ENCODE measurements at regions not wholly inside any gene's neighbourhood (a gene's known extent, or its start where the extent isn't known, plus 50 kb on each side); places are given as distances from the start of the nearest gene placed in this dataset.
A peak's percentile ranks its signal among the peaks of the same experiment; 100 is the strongest.

GRCh38 chr5:1669276-1670155 lies 130.1 kb downstream of the MRPL36 start:
- no peak for DNase-seq (ENCODE audit: low read depth in 1 of 2, low spot score in 1 of 2)

DNA sequence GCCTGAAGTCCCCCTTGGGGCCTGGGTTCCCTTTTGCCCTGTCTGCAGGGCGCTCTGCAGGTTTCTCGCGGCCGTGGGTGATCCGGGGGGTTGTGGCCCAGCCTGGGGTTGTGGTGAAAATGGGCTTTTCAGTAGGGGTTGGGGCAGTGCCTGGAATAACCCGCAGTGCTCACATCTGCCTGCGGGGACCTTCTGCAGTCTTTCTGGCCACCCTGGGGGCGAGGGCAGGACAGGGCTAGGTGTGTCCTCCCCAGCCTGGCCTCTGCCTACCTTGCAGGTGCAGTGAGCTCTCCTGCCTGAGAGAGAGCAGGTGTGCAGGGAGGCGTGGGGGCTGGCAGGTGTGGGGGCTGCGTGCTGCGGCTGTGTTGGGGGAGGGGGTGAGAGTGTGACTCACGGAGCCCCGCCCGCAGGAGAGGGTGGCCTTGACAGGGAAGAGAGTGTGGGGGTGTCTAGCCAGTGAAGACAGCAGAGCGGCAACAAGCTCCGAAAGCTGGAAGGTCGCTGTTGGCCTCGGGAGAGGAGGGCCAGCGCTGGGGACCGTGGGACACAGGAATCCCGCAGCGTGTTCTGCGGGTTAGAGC lies 131.4 kb downstream of the MRPL36 start:
- no peak for DNase-seq (ENCODE audit: low read depth in 1 of 2, low spot score in 1 of 2)

DNA sequence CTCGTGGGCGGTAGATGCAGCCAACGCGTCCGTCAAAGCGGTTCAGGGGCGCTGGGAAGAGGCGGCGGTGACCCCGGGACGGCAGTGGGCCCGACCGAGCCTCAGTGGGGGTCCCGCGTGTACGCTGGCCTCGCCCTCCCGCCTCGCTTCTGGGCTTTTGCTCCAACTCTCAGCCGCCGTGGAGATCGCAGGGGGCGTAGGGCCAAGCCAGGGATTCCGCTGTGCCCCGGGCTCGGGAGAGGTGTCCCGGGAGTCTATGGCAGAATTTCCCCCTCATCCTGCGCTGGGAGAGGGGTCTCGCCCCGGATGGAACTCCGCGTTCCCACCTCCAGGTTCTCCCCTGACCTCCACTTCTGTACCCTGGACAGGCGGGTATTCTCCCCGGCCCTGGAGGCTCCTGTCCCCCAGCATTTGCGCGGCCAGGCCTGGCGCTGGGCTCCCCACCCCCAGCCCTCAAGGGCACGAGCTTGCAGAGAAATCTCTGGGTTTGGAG lies 131.9 kb downstream of the MRPL36 start:
- no peak for DNase-seq (ENCODE audit: low read depth in 1 of 2, low spot score in 1 of 2)

DNA sequence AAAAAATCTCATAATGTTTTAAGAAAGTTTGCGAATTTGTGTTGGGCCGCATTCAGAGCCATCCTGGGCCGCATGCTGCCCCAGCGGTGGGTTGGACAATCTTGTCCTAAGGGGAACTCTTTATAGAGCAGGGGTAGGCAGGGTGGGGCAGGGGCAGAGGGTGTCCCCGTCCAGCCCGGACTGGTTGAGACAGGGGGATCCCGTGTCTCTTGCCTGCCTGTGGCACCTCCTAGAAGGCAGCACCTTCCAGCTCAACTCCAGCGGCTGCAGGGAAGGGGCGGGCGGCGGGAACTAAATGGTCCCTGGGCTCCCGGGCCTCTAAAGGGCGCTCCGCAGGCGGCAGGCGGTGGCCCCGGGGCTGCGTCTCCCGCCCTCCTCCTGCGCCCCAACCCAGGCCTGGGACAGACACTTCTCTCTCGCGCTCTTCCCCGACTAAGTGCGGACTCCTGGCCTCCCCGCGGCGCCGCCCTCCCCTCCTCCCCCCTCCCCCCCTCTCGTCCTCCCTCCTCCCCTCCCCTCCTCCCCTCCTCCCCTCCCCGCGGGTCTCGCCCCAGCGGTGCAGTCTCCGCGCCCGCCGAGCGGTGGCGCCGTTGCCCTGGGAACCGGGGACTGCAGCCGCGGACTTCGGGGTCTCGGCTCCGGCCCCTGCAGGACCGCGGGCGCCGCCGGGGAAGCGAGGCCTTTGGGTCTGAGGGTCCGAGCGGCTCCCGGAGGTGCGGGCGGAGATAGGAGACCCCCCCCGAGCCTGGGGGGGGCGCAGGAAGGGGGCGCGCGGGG lies 132.6 kb downstream of the MRPL36 start:
- peak in 1 of 2 donors; percentile 28 for DNase-seq (ENCODE audit: low read depth in 1 of 2, low spot score in 1 of 2)

GRCh38 chr5:1666221-1666620 lies 133.4 kb downstream of the MRPL36 start:
- no peak for DNase-seq (ENCODE audit: low read depth in 1 of 2, low spot score in 1 of 2)

DNA sequence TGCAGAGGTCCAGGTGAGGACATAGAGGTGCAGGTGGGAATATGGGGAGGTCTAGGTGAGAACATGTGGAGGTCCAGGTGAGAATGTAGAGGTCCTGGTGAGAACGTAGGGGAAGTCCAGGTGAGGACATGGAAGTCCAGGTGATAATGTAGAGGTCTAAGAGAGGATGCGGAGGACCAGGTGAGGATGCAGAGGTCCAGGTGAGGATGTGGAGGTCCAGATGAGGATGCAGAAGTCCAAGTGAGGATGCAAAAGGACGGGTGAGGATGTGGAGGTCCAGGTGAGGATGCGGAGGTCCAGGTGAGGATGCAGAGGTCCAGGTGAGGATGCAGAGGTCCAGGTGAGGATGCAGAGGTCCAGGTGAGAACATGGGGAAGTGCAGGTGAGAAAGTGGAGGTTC lies 133.8 kb downstream of the MRPL36 start:
- DNase-seq (ENCODE audit: low read depth in 1 of 2, low spot score in 1 of 2), result no peak

DNA sequence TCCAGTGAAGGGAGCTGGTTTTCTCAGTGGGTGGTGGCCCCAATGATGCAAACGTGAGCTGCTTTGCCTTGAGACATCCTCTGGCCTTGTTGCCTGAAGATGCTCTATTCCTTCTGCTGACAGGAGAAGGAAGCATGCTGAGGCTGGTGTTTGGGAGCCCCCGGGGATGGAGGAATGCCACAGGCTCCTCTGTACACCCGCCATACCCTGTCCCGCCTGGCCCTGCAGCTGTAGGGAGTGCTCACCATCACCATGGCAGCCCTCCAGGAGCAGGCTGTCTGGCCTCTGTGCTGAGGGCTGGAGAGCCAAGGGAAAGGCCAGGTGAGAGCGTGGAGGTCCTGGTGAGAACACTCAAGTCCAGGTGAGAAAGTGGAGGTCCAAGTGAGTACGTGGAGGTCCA lies 134.4 kb downstream of the MRPL36 start:
- DNase-seq (ENCODE audit: low read depth in 1 of 2, low spot score in 1 of 2), result no peak

GRCh38 chr5:1663186-1663585 lies 136.5 kb downstream of the MRPL36 start:
- DNase-seq (ENCODE audit: low read depth in 1 of 2, low spot score in 1 of 2), result no peak

GRCh38 chr5:1662559-1663085 lies 137.0 kb downstream of the MRPL36 start:
- DNase-seq (ENCODE audit: low read depth in 1 of 2, low spot score in 1 of 2), result no peak

DNA sequence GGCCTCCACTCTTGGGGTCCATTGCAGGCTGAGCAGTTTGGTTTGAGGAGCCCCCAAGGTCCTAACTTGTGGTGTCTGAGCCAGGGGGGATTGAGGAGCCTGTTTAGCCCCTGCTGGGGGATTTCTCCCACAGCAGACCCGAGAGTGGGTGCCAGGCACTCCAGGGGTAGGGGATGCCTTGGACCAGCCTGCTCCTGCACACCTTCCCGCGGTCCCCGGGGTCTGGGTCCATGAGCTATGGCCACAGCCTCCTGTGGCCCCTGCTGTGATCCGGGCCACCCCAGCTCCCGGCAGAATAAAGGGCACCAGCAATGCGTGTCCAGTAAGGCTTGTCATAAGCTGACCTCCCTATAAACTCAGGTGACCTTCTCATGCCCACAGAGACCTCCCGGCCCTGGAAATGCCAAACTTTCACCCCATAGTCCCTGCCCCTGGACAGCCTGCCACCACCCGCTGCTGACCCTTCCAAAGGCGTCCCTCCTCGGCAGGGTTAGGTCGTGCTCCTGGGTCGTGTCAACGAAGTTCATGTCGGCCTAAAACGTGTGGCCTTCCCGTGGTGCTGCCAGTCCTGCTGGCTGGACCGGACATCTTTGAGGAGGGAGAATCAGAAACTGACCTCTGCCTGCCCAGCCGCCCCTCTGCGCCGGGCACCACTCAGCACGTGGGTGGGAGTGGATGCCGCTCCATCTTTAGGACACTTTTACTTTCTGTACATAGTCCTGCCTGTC lies 137.6 kb downstream of the MRPL36 start:
- DNase-seq (ENCODE audit: low read depth in 1 of 2, low spot score in 1 of 2), result no peak

GRCh38 chr5:1661311-1661710 lies 137.6 kb upstream of the LPCAT1 start:
- no peak for DNase-seq (ENCODE audit: low read depth in 1 of 2, low spot score in 1 of 2)

DNA sequence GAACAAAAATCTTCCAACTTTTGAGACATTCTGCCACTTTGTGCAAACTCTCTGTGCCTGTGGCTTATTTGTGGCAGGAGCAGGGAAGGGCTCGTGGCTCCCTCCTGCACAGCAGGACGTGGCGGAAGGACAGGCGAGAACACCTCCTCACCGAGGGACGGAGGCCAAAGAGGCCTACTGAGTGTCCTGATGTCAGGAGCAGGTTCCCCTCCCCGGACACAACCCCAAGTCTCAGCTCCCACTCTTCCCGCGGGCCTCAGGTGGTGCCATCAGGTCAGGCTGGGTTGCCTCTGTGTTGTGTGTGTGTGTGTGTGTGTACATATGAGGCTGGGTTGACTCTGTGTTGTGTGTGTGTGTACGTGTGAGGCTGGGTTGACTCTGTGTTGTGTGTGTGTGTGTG lies 136.8 kb upstream of the LPCAT1 start:
- DNase-seq (ENCODE audit: low read depth in 1 of 2, low spot score in 1 of 2), result no peak

- no peak for DNase-seq (ENCODE audit: low read depth in 1 of 2, low spot score in 1 of 2)
These were observed 136.2 kb upstream of the LPCAT1 start for GRCh38 chr5:1660001-1660400.

DNA sequence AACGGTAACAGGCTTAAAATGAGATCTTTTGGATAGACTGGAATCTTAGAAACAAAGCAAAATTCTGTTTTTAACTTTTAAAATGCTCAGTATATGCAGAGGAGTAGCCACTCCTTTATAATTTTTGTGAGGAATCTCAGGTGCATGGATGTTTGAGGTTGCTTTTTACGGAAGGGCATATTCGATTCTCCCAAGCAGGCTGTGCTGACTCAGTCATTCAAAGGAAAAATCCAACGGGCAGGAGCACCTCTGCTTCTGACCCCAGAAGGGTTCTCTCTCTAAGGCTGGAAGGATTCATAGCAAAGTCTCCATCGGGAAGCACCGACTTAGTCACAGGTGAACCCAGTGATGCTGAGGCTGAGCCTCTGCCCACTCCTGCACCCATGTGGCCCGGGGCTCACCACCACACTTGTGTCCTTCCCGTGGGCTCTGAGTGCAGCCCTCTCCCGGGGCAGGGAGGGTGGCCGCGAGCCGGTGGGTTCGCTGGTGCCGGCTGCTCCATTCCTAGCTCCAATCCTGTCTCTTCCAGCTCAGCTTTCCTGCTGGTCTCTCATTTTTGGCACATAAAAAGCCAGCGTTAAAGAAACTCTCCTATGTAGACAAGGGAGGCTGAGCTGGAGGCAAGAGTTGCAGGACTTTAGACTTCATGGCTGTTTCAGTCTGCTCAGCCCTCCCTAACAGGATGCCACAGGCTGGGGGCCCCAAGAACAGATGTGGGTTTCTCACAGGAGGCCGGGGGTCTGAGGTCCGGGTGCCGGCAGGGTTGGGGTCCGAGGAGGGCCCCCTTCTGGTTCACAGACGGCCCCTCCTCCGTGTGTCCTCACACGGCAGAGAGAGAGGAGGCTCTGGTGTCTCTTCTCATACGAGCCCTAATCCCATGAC lies 135.6 kb upstream of the LPCAT1 start:
- DNase-seq (ENCODE audit: low read depth in 1 of 2, low spot score in 1 of 2), result no peak

GRCh38 chr5:1658665-1659064 lies 134.9 kb upstream of the LPCAT1 start:
- DNase-seq (ENCODE audit: low read depth in 1 of 2, low spot score in 1 of 2), result no peak

DNA sequence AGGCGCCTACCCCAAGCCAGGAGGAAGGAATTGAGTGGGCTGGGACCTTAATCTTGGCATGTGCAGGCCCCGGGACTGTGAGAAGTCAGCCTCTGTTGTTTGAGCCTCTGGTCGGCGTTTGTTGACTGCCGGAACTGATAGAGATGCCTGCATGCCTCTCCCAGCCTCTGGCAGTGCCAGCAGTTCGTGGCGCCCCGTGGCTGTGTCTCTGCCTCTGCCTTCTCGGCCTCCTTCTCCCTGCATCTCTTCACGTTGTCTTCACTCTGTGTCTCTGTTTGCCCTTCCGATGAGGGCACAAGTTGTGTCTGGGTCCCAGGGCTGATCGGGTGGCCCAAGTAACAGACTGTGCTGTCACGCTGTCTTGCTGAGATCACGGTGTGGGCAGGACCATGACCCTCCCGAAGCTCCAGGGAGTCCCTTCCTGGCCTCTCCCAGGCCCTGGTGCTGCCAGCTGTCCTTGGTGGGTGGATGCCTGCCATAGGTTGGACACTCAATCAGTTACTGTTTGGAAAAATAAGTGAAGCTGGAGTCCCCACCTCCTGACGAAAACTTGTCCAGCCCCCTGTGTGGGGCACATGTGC lies 133.5 kb upstream of the LPCAT1 start:
- no peak for DNase-seq (ENCODE audit: low read depth in 1 of 2, low spot score in 1 of 2)

GRCh38 chr5:1656271-1656975 lies 132.7 kb upstream of the LPCAT1 start:
- DNase-seq (ENCODE audit: low read depth in 1 of 2, low spot score in 1 of 2), result no peak

DNA sequence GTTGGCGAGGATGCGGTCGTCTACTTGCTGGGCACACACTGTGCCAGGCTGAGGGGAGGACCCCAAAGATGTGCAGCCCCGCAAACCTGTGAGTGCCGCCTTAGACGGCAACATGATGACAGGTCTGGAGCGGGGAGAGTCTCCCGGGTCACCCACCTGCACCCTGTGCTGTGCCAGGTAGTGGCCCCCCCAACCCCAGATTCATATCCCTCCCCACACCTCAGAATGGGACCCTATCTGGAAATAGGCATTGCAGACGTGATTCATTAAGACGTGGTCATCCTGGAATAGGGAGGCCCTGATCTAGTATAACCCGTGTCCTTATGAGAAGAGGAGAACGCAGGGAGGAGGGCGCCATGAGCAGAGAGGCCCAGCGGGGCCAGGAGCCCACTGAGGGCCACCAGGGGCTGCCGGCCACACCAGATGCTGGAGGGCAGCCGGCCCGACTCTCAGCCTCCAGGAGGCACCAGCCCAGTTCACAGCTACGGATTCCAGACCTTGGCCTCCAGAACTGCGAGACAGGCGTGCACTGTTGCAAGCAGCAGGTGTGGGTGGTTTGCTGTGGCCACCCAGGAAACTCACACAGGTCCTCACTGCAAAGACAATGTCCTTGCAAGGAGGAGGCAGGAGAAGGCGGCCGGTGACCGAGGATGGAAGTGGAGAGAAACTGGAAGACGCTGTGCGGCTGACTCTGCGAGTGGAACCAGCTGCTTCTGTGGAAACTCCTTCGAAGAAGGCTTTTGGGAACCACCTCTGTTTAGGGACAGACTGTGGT lies 131.9 kb upstream of the LPCAT1 start:
- no peak for DNase-seq (ENCODE audit: low read depth in 1 of 2, low spot score in 1 of 2)

Data from activated CD4-positive, alpha-beta T cell treated with anti-CD3 and anti-CD28 coated beads, Interleukin-2, amount 50 U/mL, for 24 hours (primary cell).